IMR-90 (cell line): ENCODE measurements at regions not wholly inside any gene's neighbourhood (a gene's known extent, or its start where the extent isn't known, plus 50 kb on each side); places are given as distances from the start of the nearest gene placed in this dataset.

Experiments used
- BHLHE40 ChIP-seq: fragments of 150-350 bp; IDR thresholded peaks from 2 replicates; pipeline ENCODE4 v1.6.1; 2016; ENCODE audit warnings: mild to moderate bottlenecking, low read depth, low read length
- CEBPB ChIP-seq: IDR thresholded peaks from 2 replicates; pipeline ENCODE4 v1.6.1; 2012; ENCODE audit warnings: low read depth, low read length, improper control_type of control experiment
- CHD1 ChIP-seq: IDR thresholded peaks from 2 replicates; pipeline ENCODE4 v1.6.1; 2012; ENCODE audit warnings: low read depth, low read length, improper control_type of control experiment
- CTCF ChIP-seq: conservative IDR thresholded peaks from 2 replicates; pipeline ENCODE4 v1.5.1; 2012; ENCODE audit warnings: mild to moderate bottlenecking, low read depth, low read length, improper control_type of control experiment
- FOS ChIP-seq: fragments of 150-350 bp; IDR thresholded peaks from 2 replicates; pipeline ENCODE4 v1.6.1; 2016; ENCODE audit warnings: low read depth, low read length
- MAFK ChIP-seq: IDR thresholded peaks from 2 replicates; pipeline ENCODE4 v1.6.1; 2012; ENCODE audit warnings: low read depth, low read length, improper control_type of control experiment
- NFE2L2 ChIP-seq: fragments of 150-350 bp; IDR thresholded peaks from 2 replicates; pipeline ENCODE4 v1.6.1; 2016; ENCODE audit warnings: low read depth, mild to moderate bottlenecking, low read length
- POLR2A ChIP-seq: IDR thresholded peaks from 2 replicates; pipeline ENCODE4 v1.6.1; 2012; ENCODE audit warnings: mild to moderate bottlenecking, low read depth, low read length
- RAD21 ChIP-seq: IDR thresholded peaks from 2 replicates; pipeline ENCODE4 v1.6.1; 2012; ENCODE audit warnings: low read length, improper control_type of control experiment
- RFX5 ChIP-seq: IDR thresholded peaks from 2 replicates; pipeline ENCODE4 v1.8.0; 2012; ENCODE audit warnings: low read depth, mild to moderate bottlenecking, low read length, moderate library complexity
- USF2 ChIP-seq: fragments of 150-350 bp; IDR thresholded peaks from 2 replicates; pipeline ENCODE4 v1.6.1; 2017; ENCODE audit warnings: mild to moderate bottlenecking, antibody characterized with exemption, low read length, low read depth

GRCh38 chr16:86231321-86231995 is 278.9 kb upstream of the FOXF1 start:
- no peak for TF ChIP-seq CTCF
- no peak for TF ChIP-seq NFE2L2
- no peak for TF ChIP-seq POLR2A
- TF ChIP-seq CHD1 = no peak
- no peak for TF ChIP-seq CEBPB
- no peak for TF ChIP-seq MAFK
- TF ChIP-seq FOS = no peak
- TF ChIP-seq BHLHE40 = no peak
- no peak for TF ChIP-seq RAD21
- TF ChIP-seq USF2 = no peak
- TF ChIP-seq RFX5 = no peak
